GM19452 (cell line): ENCODE measurements at regions not wholly inside any gene's neighbourhood (a gene's known extent, or its start where the extent isn't known, plus 50 kb on each side); places are given as distances from the start of the nearest gene placed in this dataset.

Experiments
- ATAC-seq: cut with Tn5 transposase; IDR thresholded peaks from one replicate; pipeline ENCODE4 v1.9.1; 2021; ENCODE audit not compliant: unreplicated experiment

GRCh38 chr2:18684206-18685038, 95.1 kb upstream of the NT5C1B start:
- ATAC-seq: no peak

- ATAC-seq: no peak
Measured at GRCh38 chr2:18682681-18683080, 93.3 kb upstream of the NT5C1B start.

GRCh38 chr2:18677280-18677679, 87.9 kb upstream of the NT5C1B start:
- ATAC-seq: no peak

GRCh38 chr2:18674309-18674708, 84.9 kb upstream of the NT5C1B start:
- no peak for ATAC-seq

GRCh38 chr2:18671363-18671762, 82.0 kb upstream of the NT5C1B start:
- no peak for ATAC-seq

- no peak for ATAC-seq
Measured at GRCh38 chr2:18668221-18668620, 78.9 kb upstream of the NT5C1B start.

GRCh38 chr2:18664421-18664820, 75.1 kb upstream of the NT5C1B start:
- ATAC-seq: no peak

- no peak for ATAC-seq
Measured at GRCh38 chr2:18663861-18664260, 74.5 kb upstream of the NT5C1B start.

GRCh38 chr2:18662689-18663088, 73.3 kb upstream of the NT5C1B start:
- ATAC-seq: no peak

- ATAC-seq: no peak
Measured at GRCh38 chr2:18659915-18660314, 70.5 kb upstream of the NT5C1B start.

- no peak for ATAC-seq
Measured at GRCh38 chr2:18656048-18656447, 66.7 kb upstream of the NT5C1B start.

GRCh38 chr2:18651842-18652774, 62.7 kb upstream of the NT5C1B start:
- ATAC-seq: no peak

- no peak for ATAC-seq
Measured at GRCh38 chr2:18650221-18650620, 60.9 kb upstream of the NT5C1B start.

- no peak for ATAC-seq
Measured at GRCh38 chr2:18649502-18650135, 60.2 kb upstream of the NT5C1B start.

GRCh38 chr2:18648161-18648560, 58.8 kb upstream of the NT5C1B start:
- ATAC-seq: no peak

GRCh38 chr2:18647731-18648130, 58.4 kb upstream of the NT5C1B start:
- ATAC-seq: no peak

- no peak for ATAC-seq
Measured at GRCh38 chr2:18645315-18645714, 55.9 kb upstream of the NT5C1B start.

GRCh38 chr2:18644115-18644462, 54.7 kb upstream of the NT5C1B start:
- no peak for ATAC-seq

GRCh38 chr2:18643326-18644114, 54.2 kb upstream of the NT5C1B start:
- ATAC-seq: no peak

- ATAC-seq: no peak
Measured at GRCh38 chr2:18641823-18642222, 52.5 kb upstream of the NT5C1B start.
